OCI-LY3 (cell line): ENCODE measurements at regions not wholly inside any gene's neighbourhood (a gene's known extent, or its start where the extent isn't known, plus 50 kb on each side); places are given as distances from the start of the nearest gene placed in this dataset.

Experiments
- H2AFZ ChIP-seq: fragments of 200-600, 300-600 bp; shearing (Covaris generic); 2 replicates; pipeline ENCODE4 v1.6.0; 2014; ENCODE audit warnings: antibody characterized with exemption, low read depth, low read length
- H3K27ac ChIP-seq: fragments of 200-600, 300-600 bp; sonication (generic); 2 replicates; pipeline ENCODE4 v1.5.1; 2014; ENCODE audit warnings: mild to moderate bottlenecking, low read length, moderate library complexity, mixed read lengths
- H3K27me3 ChIP-seq: fragments of 200-600, 300-600 bp; sonication (generic); 2 replicates; pipeline ENCODE4 v1.6.1; 2014; ENCODE audit warnings: low read depth, low read length, mixed read lengths
- H3K36me3 ChIP-seq: fragments of 200-600, 300-600 bp; sonication (generic); replicated peaks from 2 replicates; pipeline ENCODE3; 2014; ENCODE audit warnings: low read depth, low read length, mixed read lengths
- H3K4me1 ChIP-seq: fragments of 300-600, 200-600 bp; sonication (generic); 2 replicates; pipeline ENCODE4 v1.6.1; 2014; ENCODE audit warnings: low read length, mixed read lengths
- H3K4me2 ChIP-seq: fragments of 200-600, 300-600 bp; sonication (generic); 2 replicates; pipeline ENCODE4 v1.6.1; 2014; ENCODE audit warnings: low read length, mixed read lengths
- H3K4me3 ChIP-seq: fragments of 300-600, 200-600 bp; sonication (generic); 2 replicates; pipeline ENCODE4 v1.5.1; 2014; ENCODE audit warnings: antibody characterized with exemption, mild to moderate bottlenecking, low read length, moderate library complexity
- H3K79me2 ChIP-seq: fragments of 300-600, 200-600 bp; shearing (Covaris generic); 2 replicates; pipeline ENCODE4 v1.6.1; 2014; ENCODE audit warnings: mild to moderate bottlenecking, low read length, mixed read lengths
- H3K9ac ChIP-seq: fragments of 300-600, 200-600 bp; shearing (Covaris generic); 2 replicates; pipeline ENCODE4 v1.6.0; 2014; ENCODE audit warnings: mild to moderate bottlenecking, low read length, moderate library complexity
- H3K9me3 ChIP-seq: fragments of 200-600, 300-600 bp; shearing (Covaris generic); 2 replicates; pipeline ENCODE4 v1.6.1; 2014; ENCODE audit warnings: low read length, mixed read lengths; ENCODE audit not compliant: insufficient read depth
- H4K20me1 ChIP-seq: fragments of 200-600, 300-600 bp; sonication (generic); 2 replicates; pipeline ENCODE4 v1.6.1; 2016; ENCODE audit warnings: low read length, mixed read lengths; ENCODE audit not compliant: insufficient read depth
- EZH2phosphoT487 ChIP-seq: fragments of 200-600 bp; shearing (Covaris generic); IDR thresholded peaks from 2 replicates; pipeline ENCODE4 v1.6.1; 2018; ENCODE audit warnings: antibody characterized with exemption, mixed run types, low read depth
- TF ChIP-seq, protein P1 (sequence below): fragments of 200-600, 300-600 bp; sonication (generic); IDR thresholded peaks from 2 replicates; pipeline ENCODE4 v1.5.1; 2014; ENCODE audit warnings: antibody characterized with exemption, low read length, low read depth

DNA sequence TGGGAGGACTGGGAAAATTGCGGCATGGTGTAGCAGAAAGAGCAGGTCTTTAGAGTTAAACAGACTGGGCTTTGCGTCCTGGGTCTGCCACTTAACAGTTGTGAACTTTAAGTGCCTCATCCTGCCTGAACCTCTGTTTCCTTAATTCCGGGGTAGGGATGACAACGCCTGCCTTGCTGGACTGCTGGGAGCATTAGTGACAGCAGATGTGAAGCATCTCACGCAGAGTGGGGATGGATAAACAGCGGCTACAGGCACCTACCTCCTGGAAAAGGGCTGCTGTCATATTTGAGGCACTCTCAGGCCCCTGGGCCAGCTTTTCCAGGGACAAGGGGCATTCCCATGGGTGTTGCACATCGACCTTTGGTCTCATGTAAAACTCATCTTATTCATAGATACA, 572.2 kb downstream of the TBC1D22A start:
- Histone ChIP-seq H4K20me1 (no peaks in the 10 kb centered on the region), H3K9ac (no peak overlapping the region), H3K4me1 (no peaks in the 10 kb centered on the region), H2AFZ (no peak overlapping the region), H3K4me2 (no peak overlapping the region), H3K27ac (no peak overlapping the region), H3K36me3 (no peaks in the 10 kb centered on the region), H3K79me2 (no peaks in the 10 kb centered on the region), H3K27me3 (peaks cover 11% of the 10 kb centered on the region; the same call in 1 of the 2 replicates), H3K4me3 (no peak overlapping the region), H3K9me3 (no peaks in the 10 kb centered on the region)
- TF ChIP-seq, protein P1, sequence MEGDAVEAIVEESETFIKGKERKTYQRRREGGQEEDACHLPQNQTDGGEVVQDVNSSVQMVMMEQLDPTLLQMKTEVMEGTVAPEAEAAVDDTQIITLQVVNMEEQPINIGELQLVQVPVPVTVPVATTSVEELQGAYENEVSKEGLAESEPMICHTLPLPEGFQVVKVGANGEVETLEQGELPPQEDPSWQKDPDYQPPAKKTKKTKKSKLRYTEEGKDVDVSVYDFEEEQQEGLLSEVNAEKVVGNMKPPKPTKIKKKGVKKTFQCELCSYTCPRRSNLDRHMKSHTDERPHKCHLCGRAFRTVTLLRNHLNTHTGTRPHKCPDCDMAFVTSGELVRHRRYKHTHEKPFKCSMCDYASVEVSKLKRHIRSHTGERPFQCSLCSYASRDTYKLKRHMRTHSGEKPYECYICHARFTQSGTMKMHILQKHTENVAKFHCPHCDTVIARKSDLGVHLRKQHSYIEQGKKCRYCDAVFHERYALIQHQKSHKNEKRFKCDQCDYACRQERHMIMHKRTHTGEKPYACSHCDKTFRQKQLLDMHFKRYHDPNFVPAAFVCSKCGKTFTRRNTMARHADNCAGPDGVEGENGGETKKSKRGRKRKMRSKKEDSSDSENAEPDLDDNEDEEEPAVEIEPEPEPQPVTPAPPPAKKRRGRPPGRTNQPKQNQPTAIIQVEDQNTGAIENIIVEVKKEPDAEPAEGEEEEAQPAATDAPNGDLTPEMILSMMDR, result no peak
- no peak for TF ChIP-seq EZH2phosphoT487

DNA sequence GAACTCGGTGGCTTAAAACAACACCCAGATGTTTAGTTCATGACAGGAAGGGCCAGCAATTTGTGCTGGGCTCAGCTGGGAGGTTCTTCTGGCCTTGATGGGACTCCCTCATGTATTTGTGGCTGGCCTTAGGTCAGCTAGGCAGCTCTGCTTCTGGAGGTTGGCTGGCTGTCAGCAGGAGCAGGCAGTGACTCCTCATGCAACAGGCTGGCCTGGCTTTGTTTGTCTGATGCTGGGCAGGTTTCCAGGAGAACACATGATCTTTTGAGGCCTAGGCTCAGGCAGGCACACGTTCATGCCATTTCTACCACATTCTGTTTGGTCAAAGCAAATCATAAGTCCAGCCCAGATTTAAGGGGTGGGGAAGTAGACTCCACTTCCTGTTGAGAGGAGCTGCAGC, 571.2 kb downstream of the TBC1D22A start:
- no peaks in the 10 kb centered on the region for H3K4me1 ChIP-seq
- H3K27ac ChIP-seq, result no peak overlapping the region
- no peak overlapping the region for H3K4me2 ChIP-seq
- TF ChIP-seq EZH2phosphoT487, result no peak
- TF ChIP-seq, protein P1, result no peak
- peaks cover 11% of the 10 kb centered on the region; the same call in 1 of the 2 replicates for H3K27me3 ChIP-seq
- H2AFZ ChIP-seq, result no peak overlapping the region
- H4K20me1 ChIP-seq, result no peaks in the 10 kb centered on the region
- no peak overlapping the region for H3K9ac ChIP-seq
- no peaks in the 10 kb centered on the region for H3K79me2 ChIP-seq
- H3K36me3 ChIP-seq, result no peaks in the 10 kb centered on the region
- H3K9me3 ChIP-seq, result no peaks in the 10 kb centered on the region
- H3K4me3 ChIP-seq, result no peak overlapping the region

DNA sequence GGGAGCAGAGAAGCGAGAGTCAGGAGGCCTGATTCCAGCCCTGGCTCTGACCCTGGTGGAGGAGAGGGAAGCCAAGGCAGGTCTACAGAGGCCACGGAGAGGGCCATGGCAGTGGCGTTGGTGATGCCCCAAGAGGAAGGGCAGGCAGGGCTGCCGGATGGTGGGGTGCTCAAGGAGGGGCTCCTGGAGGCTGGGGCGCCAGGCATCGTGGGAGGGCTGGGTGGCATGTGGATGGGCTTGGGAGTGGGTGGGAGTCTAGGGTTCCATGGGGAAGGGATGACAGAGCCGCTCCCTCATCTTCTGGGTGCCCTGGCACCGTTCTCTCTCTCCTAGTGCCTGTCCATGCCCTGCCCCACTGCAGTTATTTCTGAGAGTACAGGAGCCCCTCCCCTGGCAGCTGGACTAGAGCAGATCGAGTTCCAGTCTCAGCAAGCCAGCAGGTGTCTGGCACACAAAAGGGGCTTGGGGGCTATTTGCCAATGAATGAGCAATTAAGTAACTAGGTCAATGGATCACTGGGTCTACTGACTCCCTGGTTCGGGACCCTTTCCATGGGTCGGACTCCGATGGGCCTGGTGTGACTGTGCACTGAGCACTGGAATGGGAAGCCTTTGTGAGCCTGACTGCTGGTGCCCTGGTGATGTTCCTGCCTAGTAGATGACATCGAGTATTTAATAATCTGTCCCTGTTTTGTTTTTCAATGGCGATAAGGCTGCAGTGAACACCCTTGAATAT, 570.0 kb downstream of the TBC1D22A start:
- Histone ChIP-seq H3K27ac (no peak overlapping the region), H3K4me1 (no peaks in the 10 kb centered on the region), H3K9ac (no peak overlapping the region), H3K4me2 (no peak overlapping the region), H4K20me1 (no peaks in the 10 kb centered on the region), H3K4me3 (no peak overlapping the region), H3K36me3 (no peaks in the 10 kb centered on the region), H3K27me3 (peaks cover 11% of the 10 kb centered on the region; the same call in 1 of the 2 replicates), H2AFZ (no peak overlapping the region), H3K9me3 (no peaks in the 10 kb centered on the region), H3K79me2 (no peaks in the 10 kb centered on the region)
- no peak for TF ChIP-seq EZH2phosphoT487
- TF ChIP-seq, protein P1, result no peak

DNA sequence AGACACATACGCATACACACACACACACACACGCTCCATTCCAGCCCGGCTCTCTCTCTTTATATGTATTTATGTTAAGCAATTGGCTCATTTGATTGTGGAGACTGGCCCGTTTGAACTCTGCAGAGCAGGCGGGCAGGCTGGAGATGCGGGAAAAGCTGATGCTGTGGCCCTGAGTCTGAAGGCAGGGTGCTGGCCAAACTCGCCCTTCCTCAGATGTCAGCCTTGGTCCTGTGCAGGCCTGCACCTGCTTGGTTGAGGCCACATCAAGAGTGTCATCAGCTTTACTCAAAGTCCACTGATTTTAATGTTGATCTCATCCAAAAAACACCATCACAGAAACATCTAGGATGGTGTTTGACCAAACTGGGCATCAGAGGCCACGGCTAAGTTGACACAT, 569.3 kb downstream of the TBC1D22A start:
- Histone ChIP-seq H3K9me3 (no peaks in the 10 kb centered on the region), H2AFZ (no peak overlapping the region), H4K20me1 (no peaks in the 10 kb centered on the region), H3K79me2 (no peaks in the 10 kb centered on the region), H3K27me3 (peaks cover 11% of the 10 kb centered on the region; the same call in 1 of the 2 replicates), H3K4me1 (no peaks in the 10 kb centered on the region), H3K36me3 (no peaks in the 10 kb centered on the region), H3K4me2 (no peak overlapping the region), H3K27ac (no peak overlapping the region), H3K4me3 (no peak overlapping the region), H3K9ac (no peak overlapping the region)
- TF ChIP-seq, protein P1, result no peak
- no peak for TF ChIP-seq EZH2phosphoT487
